GM19455 (cell line): ENCODE measurements at regions not wholly inside any gene's neighbourhood (a gene's known extent, or its start where the extent isn't known, plus 50 kb on each side); places are given as distances from the start of the nearest gene placed in this dataset.

Experiments
- ATAC-seq: cut with Tn5 transposase; IDR thresholded peaks from one replicate; pipeline ENCODE4 v1.9.1; 2021; ENCODE audit not compliant: unreplicated experiment

DNA sequence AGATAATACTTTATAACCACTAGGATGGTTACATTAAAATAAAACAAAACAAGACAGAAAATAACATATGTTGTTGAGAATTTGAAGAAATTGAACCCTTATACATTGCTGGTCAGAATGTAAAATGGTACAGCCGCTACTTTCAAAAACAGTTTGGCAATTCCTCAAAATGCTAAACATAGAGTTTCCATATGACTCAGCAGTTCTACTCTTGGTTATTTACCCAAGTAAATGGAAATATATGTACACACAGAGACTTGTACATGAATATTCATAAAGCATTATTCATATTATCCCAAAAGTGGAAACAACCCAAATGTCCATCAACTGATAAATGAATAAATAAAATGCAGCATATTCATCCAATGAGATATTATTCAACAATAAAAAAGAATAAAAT lies 92.5 kb upstream of the LRATD1 start:
- ATAC-seq: no peak

- ATAC-seq: no peak
Measured at GRCh38 chr2:14543284-14543683, 89.2 kb upstream of the LRATD1 start.

DNA sequence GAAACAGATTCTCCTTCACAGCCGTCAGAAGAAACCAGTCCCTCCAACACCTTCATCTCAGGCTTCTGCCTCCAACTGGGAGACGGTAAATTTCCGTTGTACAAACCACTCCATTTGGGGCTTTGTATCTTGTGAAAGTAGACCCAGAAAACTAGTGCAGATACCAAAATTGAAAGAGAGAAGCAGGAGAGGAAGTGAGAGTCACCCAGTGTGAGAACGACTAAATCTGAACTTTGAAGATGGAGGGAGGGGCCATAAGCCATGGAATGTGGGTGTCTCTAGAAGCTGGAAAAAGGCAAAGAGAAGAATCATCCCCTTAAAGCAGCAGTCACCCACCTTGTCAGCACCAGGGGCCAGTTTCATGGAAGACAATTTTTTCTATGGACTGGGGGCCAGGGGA lies 88.3 kb upstream of the LRATD1 start:
- ATAC-seq: no peak

DNA sequence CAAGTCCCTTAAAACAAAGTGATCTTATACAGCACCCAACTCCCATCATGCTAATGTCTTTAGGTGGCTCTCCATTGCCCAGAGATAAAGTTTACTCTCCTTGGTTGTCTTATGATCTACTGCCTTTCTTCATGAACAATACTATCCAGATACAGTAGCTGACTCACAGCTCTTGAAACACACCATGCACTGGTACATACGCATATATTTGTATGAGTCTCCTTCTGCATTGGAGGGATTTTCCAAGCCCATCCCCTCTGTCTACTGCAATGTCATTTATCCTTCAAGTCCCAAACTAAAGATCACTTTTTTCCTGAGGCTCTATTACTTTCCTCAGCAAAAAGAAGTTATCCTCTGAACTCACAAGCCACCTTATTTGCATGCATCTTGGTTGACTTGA lies 84.7 kb upstream of the LRATD1 start:
- no peak for ATAC-seq

DNA sequence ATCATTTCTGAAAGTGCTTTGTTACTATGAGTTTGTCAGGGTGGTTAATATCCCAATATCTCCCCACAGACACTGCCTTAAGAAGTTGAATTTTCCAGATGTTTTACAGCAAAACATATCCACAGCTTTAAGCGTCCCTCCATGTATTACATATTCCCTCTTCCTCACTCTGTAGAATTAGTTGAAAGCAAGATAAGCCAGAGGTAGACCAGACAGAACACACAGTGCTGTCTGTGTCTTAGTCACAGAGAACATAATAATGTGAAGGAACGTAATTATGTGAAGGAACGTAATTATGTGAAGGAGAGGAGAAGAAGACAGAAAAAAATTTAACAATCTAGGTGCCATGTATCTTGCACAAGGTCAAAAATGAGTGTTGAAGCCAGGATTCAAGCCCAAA lies 81.9 kb upstream of the LRATD1 start:
- ATAC-seq: no peak

DNA sequence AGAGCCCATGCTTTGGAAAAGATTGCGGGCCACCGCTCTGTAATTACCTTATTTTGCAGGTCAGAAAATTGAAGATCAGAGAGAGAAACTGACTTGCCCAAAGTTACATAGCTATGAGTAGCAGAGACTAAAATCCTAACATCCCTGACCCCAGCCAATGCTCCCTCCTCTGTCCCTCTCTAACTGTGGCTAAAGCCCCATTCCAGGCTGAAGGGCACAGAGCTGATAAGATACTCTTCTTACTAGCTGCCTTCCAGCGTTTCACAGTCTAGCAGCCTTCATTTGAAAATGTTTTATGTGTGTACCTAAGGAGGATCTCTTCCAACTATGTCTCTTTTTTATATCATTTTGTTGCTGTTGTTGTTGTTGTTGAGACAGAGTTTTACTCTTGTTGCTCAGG lies 81.4 kb upstream of the LRATD1 start:
- ATAC-seq: no peak

- ATAC-seq: no peak
Measured at GRCh38 chr2:14552286-14552685, 80.2 kb upstream of the LRATD1 start.

DNA sequence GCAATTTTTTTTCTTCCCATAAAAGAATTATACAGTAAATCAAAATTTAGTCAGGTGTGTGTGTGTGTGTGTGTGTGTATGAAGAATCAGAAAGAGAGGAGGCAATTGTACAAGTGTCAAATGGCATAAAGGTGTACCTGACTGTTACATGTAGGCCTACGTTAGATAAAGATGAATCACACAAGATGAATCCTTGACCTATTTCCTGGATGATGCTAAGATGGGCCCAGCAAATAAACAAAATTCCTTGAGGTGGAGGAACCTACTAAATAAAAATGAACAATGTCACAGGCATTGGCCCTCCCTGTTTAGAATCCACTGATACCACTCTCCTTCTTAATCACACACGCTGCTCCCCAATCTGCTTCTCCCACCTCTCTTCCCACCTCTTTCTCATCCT lies 79.7 kb upstream of the LRATD1 start:
- ATAC-seq: no peak

DNA sequence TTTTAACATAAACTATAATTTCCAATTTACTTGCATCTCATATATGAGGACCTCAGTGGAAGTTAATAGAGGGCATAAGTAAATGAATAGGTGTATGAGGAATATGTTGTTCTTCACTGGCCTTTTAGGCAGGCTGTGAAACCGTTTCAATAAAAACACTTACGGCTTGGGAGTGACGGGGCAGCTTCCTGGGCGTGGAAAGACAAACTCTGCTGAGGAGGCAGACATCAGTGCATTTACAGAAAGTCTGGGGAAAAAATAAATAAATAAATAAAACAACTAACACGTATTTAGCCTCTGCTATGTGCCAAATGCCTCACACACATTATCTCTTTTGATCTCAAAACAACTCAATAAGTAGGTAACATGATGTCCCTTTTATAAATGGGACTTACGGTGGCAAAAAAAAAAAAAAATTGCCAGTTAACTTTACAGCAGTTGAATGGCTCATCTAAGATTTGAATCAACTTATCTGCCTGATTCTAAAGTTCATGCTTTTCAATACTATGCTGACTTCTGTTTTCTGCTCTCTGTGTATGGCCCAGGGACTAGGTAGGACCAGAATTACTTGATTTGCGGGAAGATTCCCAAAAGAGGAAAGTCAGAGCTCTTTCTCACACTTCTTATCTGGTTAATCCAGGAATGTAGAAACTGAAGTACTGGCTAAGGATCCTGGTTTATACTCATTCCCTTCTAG lies 77.5 kb upstream of the LRATD1 start:
- ATAC-seq: no peak

DNA sequence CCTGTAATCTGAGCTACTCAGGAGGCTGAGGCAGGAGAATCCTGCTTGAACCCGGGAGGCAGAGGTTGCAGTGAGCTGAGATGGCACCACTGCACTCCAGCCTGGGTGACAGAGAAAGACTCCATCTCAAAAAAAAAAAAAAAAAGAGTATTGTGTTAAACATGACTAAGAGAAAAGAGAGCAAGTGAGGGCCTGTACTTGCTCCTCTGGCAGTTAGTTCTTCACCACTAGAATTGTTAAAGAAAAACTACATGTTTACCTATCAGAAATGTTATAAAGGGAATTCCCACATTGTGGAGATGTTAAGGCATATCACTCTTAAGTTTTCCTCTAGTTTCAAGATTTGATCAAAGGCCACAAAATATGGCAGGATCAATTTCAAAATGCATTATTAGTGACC lies 75.4 kb upstream of the LRATD1 start:
- no peak for ATAC-seq

- ATAC-seq: no peak
Measured at GRCh38 chr2:14557916-14558315, 74.6 kb upstream of the LRATD1 start.

DNA sequence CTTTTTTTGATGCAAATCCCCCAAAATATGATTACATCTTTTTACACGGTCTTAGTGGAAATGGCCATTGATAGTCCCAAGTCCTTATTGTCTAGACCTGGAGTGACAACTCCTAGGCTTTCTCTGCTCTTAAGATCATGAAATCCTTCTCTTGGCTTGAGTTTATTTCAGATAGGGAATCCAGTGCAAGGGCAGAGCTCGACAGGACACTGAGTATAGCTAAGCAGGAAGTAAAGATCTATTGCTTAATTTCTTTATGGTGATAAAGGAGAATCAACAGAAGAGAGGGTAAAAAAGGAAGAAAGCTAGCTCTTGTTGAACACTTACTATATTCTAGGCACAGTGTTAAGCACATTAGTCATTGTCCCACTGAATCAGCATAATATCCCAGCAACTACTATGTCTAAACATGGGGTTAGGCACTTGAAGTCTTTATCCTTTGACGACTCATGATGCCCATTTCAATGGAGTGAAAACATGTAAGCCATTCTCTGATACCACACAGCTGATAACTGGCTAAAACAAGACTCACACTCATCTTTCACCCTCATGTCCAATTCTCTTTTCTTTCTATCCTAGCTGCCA lies 74.1 kb upstream of the LRATD1 start:
- ATAC-seq: no peak

DNA sequence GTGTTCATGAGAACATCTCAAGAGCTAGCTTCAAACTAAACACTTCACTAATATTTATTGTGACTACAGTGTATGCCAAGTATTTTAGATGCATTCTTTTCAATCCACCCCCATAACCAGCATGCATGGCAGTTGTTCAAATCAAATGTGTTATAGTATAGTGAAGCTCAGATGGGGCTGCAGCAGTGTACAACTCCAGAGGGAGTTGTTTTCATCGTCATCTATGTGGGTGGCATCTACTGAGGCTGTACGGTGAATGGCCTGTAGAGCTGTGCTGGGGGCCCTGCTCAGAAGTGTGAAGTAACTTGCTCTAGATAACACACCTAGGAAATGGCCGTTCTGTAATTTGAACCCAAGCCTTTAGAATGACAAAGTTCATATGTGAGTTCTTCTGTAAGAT lies 71.8 kb upstream of the LRATD1 start:
- ATAC-seq: no peak

DNA sequence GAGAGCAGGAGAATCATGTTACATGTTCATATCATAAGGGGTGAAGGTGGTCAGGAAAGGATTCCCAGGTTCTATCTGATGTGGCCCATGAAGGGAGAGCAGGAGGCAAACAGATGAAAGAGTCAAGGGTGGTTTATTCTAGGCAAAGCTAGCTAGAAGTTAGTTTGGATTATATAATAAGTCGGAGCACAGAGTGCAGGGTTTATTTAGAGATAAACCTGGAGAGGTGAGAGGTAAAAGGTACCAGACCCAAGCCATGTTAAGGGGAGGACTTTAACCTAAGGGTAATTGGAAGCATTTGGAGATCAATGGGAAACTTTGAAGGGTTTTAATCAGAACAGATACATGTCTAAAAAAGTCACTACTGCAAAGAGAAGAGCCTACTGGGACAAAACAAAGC lies 69.2 kb upstream of the LRATD1 start:
- ATAC-seq: no peak

DNA sequence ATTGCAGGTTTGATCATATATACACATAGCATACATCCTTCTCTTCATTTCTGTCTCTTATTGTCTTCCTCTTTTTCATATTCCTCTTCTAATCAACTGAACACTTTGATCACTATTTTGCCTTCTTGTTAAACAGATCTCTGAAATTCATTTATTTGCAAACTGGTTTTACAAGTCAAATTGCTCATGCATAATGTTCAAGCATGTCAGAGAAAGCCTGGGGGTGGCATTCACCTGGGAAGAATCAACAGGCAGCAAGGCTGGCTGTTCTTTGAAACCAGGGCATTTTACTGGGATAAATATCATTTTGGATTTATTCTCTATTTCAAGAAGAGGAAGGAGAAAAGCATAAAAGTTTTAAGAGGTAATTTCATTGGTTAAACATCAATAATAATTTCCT lies 66.9 kb upstream of the LRATD1 start:
- no peak for ATAC-seq

DNA sequence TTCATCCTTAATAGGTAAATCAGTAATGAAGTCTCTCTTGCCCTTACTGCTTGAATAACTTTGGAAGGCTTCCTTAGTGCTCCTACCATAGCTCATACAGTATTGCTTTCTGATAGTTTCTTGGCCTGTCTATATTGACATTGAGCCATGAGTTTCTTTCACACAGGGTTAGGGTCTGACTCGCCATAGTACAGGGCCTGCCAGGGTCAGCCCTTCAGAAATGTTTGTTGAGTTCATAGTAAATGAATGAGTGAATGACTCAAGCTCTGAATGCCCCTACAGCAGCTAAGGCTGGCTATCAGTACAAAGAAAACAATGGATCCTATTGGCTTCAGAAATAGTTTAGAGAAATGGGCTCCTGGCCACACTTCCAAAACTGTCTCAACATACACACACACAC lies 65.0 kb upstream of the LRATD1 start:
- no peak for ATAC-seq

DNA sequence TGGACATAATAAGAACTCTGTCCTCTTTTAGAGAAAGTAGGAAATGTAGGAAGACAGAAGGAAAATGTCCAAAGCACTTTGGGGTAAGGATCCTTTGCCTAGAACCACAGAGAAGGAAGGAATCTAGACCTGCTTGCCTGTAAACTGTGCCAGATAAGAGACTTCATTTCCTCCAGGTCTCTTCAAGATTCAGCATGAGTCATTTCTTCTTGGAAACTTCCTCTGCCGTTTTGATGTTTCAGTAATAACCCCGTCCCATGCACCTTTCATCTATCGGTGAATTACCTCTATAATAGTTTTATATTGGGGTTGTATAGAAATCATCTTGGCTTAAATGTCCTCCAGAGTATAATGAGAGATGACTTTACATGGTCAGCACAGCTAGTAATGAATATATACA lies 63.2 kb upstream of the LRATD1 start:
- no peak for ATAC-seq

- ATAC-seq: no peak
Measured at GRCh38 chr2:14572633-14573032, 59.9 kb upstream of the LRATD1 start.

DNA sequence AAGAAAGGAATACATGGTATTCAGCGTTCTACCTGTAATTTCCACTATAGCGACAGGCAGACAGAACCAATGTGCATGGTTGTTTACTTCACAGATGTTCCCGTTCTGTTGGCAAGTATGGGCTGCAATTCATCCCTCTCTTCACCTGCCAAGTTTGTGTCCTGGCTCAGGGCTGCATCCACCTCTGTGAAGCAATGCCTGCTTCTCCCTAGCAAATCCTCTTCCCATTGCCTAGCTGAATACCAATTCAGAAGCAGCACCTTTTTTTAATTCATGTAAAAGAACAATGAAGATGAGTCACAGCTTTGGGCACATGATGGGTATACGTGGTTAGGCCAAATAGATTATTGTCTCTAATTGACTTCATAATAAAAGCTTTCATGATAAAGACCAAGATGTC lies 54.7 kb upstream of the LRATD1 start:
- ATAC-seq: no peak
